HL-60 (cell line): ENCODE measurements at regions not wholly inside any gene's neighbourhood (a gene's known extent, or its start where the extent isn't known, plus 50 kb on each side); places are given as distances from the start of the nearest gene placed in this dataset.

Experiments used
- DNase-seq, 2 experiments: peaks; one replicate each; pipeline ENCODE4 v3.0.0-alpha.2; 2010 to 2020; ENCODE audit warnings: low read depth in 1 of 2, low spot score in 1 of 2
- H3K27ac ChIP-seq: fragments of 250-450 bp; sonication (Bioruptor Pico); replicated peaks from 2 replicates; pipeline ENCODE4 v1.5.1; 2020; ENCODE audit warnings: mild to moderate bottlenecking, moderate library complexity
- H3K27me3 ChIP-seq: fragments of 250-450 bp; sonication (Bioruptor Pico); 2 replicates; pipeline ENCODE4 v1.5.1; 2021; ENCODE audit warnings: mild to moderate bottlenecking, moderate library complexity; ENCODE audit not compliant: insufficient read depth, poor library complexity, severe bottlenecking
- H3K4me3 ChIP-seq: replicated peaks from 2 replicates; pipeline ENCODE4 v1.5.1; 2011; ENCODE audit warnings: mild to moderate bottlenecking, control low read depth, low read length; ENCODE audit not compliant: insufficient read depth
- CTCF ChIP-seq: IDR thresholded peaks from one replicate; pipeline ENCODE4 v1.5.1; 2011; ENCODE audit warnings: low read length, control low read depth, inconsistent platforms; ENCODE audit not compliant: insufficient read depth
- GABPA ChIP-seq: IDR thresholded peaks from 2 replicates; pipeline ENCODE4 v1.6.1; 2012; ENCODE audit warnings: low read depth
- POLR2AphosphoS5 ChIP-seq: IDR thresholded peaks from 2 replicates; pipeline ENCODE4 v1.6.1; 2012; ENCODE audit warnings: low read depth
- REST ChIP-seq: IDR thresholded peaks from 2 replicates; pipeline ENCODE4 v1.6.1; 2012; ENCODE audit warnings: low read depth; ENCODE audit not compliant: insufficient replicate concordance
- SPI1 ChIP-seq: IDR thresholded peaks from 2 replicates; pipeline ENCODE4 v1.6.1; 2012; ENCODE audit warnings: low read depth, mild to moderate bottlenecking, borderline replicate concordance

- H3K27me3 ChIP-seq = no peaks in the 10 kb centered on the region
- TF ChIP-seq CTCF (no peak), REST (no peak), POLR2AphosphoS5 (no peak), SPI1 (no peak), GABPA (no peak)
- H3K4me3 ChIP-seq = no peak overlapping the region
- H3K27ac ChIP-seq = no peak overlapping the region
- no peak for DNase-seq
Observed at GRCh38 chr10:43778571-43778970, 129.9 kb upstream of the ZNF32 start.

GRCh38 chr10:43775384-43775783 is 126.7 kb upstream of the ZNF32 start:
- H3K27ac ChIP-seq = no peak overlapping the region
- no peak for DNase-seq
- TF ChIP-seq POLR2AphosphoS5 = no peak

GRCh38 chr10:43774234-43774769 is 125.6 kb upstream of the ZNF32 start:
- no peak for DNase-seq
- TF ChIP-seq REST (no peak), POLR2AphosphoS5 (no peak)
- Histone ChIP-seq H3K27ac (no peak overlapping the region), H3K27me3 (no peaks in the 10 kb centered on the region), H3K4me3 (no peak overlapping the region)

More at GRCh38 chr10:43775384-43775783, 126.7 kb upstream of the ZNF32 start:
- H3K27me3 ChIP-seq = no peaks in the 10 kb centered on the region
- no peak overlapping the region for H3K4me3 ChIP-seq

GRCh38 chr10:43773736-43774135 is 125.1 kb upstream of the ZNF32 start:
- no peaks in the 10 kb centered on the region for H3K27me3 ChIP-seq
- no peak for DNase-seq
- no peak overlapping the region for H3K4me3 ChIP-seq
- no peak overlapping the region for H3K27ac ChIP-seq
- TF ChIP-seq GABPA = no peak
- no peak for TF ChIP-seq SPI1
- TF ChIP-seq REST = no peak
- no peak for TF ChIP-seq CTCF
- TF ChIP-seq POLR2AphosphoS5 = no peak
